K562 (cell line): ENCODE measurements at regions not wholly inside any gene's neighbourhood (a gene's known extent, or its start where the extent isn't known, plus 50 kb on each side); places are given as distances from the start of the nearest gene placed in this dataset.

Experiments used
- ATAC-seq: fragments of 200-7000 bp; cut with Tn5 transposase; 3 replicates; pipeline ENCODE4 v1.9.1; 2020; ENCODE audit warnings: moderate library complexity
- BruUV-seq: library from RNA; stranded (reverse); fragments of 400-500 nt; replicated peaks from 2 replicates; lab custom pipeline; 2021; lab: Mats Ljungman, UMichigan
- CTCF ChIA-PET: fragments of 300-600 bp; formaldehyde crosslinking; extraction: SDS; loops from one replicate; lab custom pipeline; 2021; ENCODE audit warnings: low intra/inter-chr PET ratio; lab: Yijun Ruan, JAX
- POLR2A ChIA-PET: fragments of 300-600, 350-650 bp; sonication (Branson Sonifier 250); formaldehyde crosslinking; extraction: SDS; loops from one replicate; lab custom pipeline; 2021; ENCODE audit warnings: antibody characterized with exemption, inconsistent platforms; lab: Yijun Ruan, JAX
- DNase-seq, 4 experiments: peaks; one replicate each; pipeline versions ENCODE4 v3.0.0 to v3.0.0-alpha.2; 2011 to 2018; ENCODE audit warnings: low spot score in 3 of 4, mixed read lengths in 3 of 4; ENCODE audit errors: extremely low read depth in 1 of 4
- FAIRE-seq: peaks from 2 replicates; lab custom pipeline; 2011; peaks lifted over from hg19 to GRCh38; lab: Jason Lieb, UNC
- H2AFZ ChIP-seq: 2 replicates; pipeline ENCODE4 v1.6.0; 2011; ENCODE audit warnings: low read depth, low read length, control low read depth, inconsistent platforms
- H3K27ac ChIP-seq: fragments of 200-600 bp; 3 replicates; pipeline ENCODE4 v1.8.0; 2011; ENCODE audit warnings: low read depth, mild to moderate bottlenecking, control low read depth, inconsistent platforms, low read length, moderate library complexity, mixed read lengths; ENCODE audit errors: extremely low read depth
- H3K27me3 ChIP-seq, 2 experiments: fragments of 300-600 bp in 1 of 2; 2 replicates in 1 of 2; 3 replicates in 1 of 2; pipeline versions ENCODE4 v1.6.0 to v1.8.0; 2011; ENCODE audit warnings: inconsistent platforms in 2 of 2, low read length in 2 of 2, mild to moderate bottlenecking in 1 of 2, mixed read lengths in 1 of 2, moderate library complexity in 1 of 2; ENCODE audit not compliant: control insufficient read depth in 2 of 2, insufficient read depth in 2 of 2
- H3K36me3 ChIP-seq: fragments of 300-600 bp; 3 replicates; pipeline ENCODE4 v1.8.0; 2011; ENCODE audit warnings: mild to moderate bottlenecking, low read length, inconsistent platforms; ENCODE audit not compliant: control insufficient read depth, insufficient read depth
- H3K4me1 ChIP-seq, 2 experiments: fragments of 200-600 bp in 1 of 2; replicated peaks in 1 of 2; 2 replicates in 1 of 2; 3 replicates in 1 of 2; pipeline versions ENCODE4 v1.5.1 to v1.8.0; 2011; ENCODE audit warnings: inconsistent platforms in 2 of 2, low read length in 2 of 2, mild to moderate bottlenecking in 1 of 2, mixed read lengths in 1 of 2, moderate library complexity in 1 of 2; ENCODE audit not compliant: control insufficient read depth in 2 of 2, insufficient read depth in 2 of 2
- H3K4me2 ChIP-seq: 2 replicates; pipeline ENCODE4 v1.6.1; 2011; ENCODE audit warnings: low read length, control low read depth, inconsistent platforms, mixed read lengths; ENCODE audit not compliant: insufficient read depth
- H3K4me3 ChIP-seq: fragments of 200-600 bp; sonication (generic), shearing (Covaris generic); 2 replicates; pipeline ENCODE4 v1.5.1; 2016; ENCODE audit warnings: control low read depth, inconsistent platforms
- H3K79me2 ChIP-seq: fragments of 200-600 bp; 3 replicates; pipeline ENCODE4 v1.8.0; 2011; ENCODE audit warnings: low read length, inconsistent platforms; ENCODE audit not compliant: control insufficient read depth, insufficient read depth
- H3K9ac ChIP-seq, 2 experiments: 2 replicates each; pipeline versions ENCODE4 v1.6.0 to v1.6.1; 2011; ENCODE audit warnings: low read depth in 2 of 2, low read length in 2 of 2, control low read depth in 1 of 2, inconsistent platforms in 1 of 2, mild to moderate bottlenecking in 1 of 2, mixed read lengths in 1 of 2; ENCODE audit not compliant: insufficient read depth in 1 of 2
- H3K9me1 ChIP-seq: one replicate; pipeline ENCODE4 v1.6.0; 2011; ENCODE audit warnings: inconsistent platforms, mild to moderate bottlenecking, low read length, moderate library complexity; ENCODE audit not compliant: control insufficient read depth, insufficient read depth
- H3K9me3 ChIP-seq: replicated peaks from 2 replicates; pipeline ENCODE4 v1.5.1; 2011; ENCODE audit warnings: low read depth, low read length, inconsistent platforms; ENCODE audit not compliant: control insufficient read depth, insufficient read depth
- H4K20me1 ChIP-seq: replicated peaks from 2 replicates; pipeline ENCODE4 v1.6.1; 2011; ENCODE audit warnings: low read length, inconsistent platforms, mixed read lengths; ENCODE audit not compliant: control insufficient read depth, insufficient read depth
- ASH1L ChIP-seq: fragments of 450-650 bp; IDR thresholded peaks from 2 replicates; pipeline ENCODE4 v1.6.1; 2018; ENCODE audit warnings: borderline replicate concordance, mild to moderate bottlenecking, low read depth; ENCODE audit not compliant: partially characterized antibody
- BCL6 ChIP-seq: fragments of 250-450 bp; sonication (Bioruptor Pico); IDR thresholded peaks from 2 replicates; pipeline ENCODE4 v1.4.0; 2020
- FOXM1 ChIP-seq, 2 experiments: fragments of 450-650 bp in 1 of 2; sonication (generic) in 1 of 2; formaldehyde crosslinking in 1 of 2; IDR thresholded peaks; 2 replicates each; pipeline versions ENCODE4 v1.6.1 to v1.9.0; 2017 to 2022; ENCODE audit warnings: low read depth in 2 of 2, mild to moderate bottlenecking in 2 of 2, missing genetic modification reagents in 1 of 2, moderate library complexity in 1 of 2
- FUS ChIP-seq: fragments of 200-400 bp; formaldehyde crosslinking; optimal IDR thresholded peaks from 2 replicates; pipeline ENCODE3; 2017; ENCODE audit warnings: low read depth, low read length
- HLTF ChIP-seq: fragments of 450-650 bp; IDR thresholded peaks from 2 replicates; pipeline ENCODE4 v1.6.1; 2016
- PHF8 ChIP-seq: fragments of 200-600 bp; sonication (generic); IDR thresholded peaks from 2 replicates; pipeline ENCODE4 v1.6.1; 2012; ENCODE audit warnings: mixed run types, mild to moderate bottlenecking, inconsistent platforms, low read length, moderate library complexity, borderline replicate concordance
- POLR2AphosphoS5 ChIP-seq: IDR thresholded peaks from 2 replicates; pipeline ENCODE4 v1.6.1; 2011; ENCODE audit warnings: mild to moderate bottlenecking, low read depth, low read length, moderate library complexity; ENCODE audit not compliant: control insufficient read depth, insufficient read depth
- RBBP5 ChIP-seq: fragments of 200-600 bp; sonication (generic); IDR thresholded peaks from 2 replicates; pipeline ENCODE4 v1.6.1; 2012; ENCODE audit warnings: borderline replicate concordance, mild to moderate bottlenecking, low read length, control low read depth, inconsistent platforms; ENCODE audit not compliant: insufficient read depth, poor library complexity, severe bottlenecking
- TSC22D4 ChIP-seq: fragments of 450-650 bp; IDR thresholded peaks from 2 replicates; pipeline ENCODE4 v1.6.1; 2016; ENCODE audit warnings: missing genetic modification characterization, missing biosample characterization, control low read depth
- ZNF165 ChIP-seq: fragments of 250-450 bp; sonication (Bioruptor Pico); IDR thresholded peaks from 2 replicates; pipeline ENCODE4 v1.4.0; 2020; ENCODE audit warnings: borderline replicate concordance
- in situ Hi-C: fragments of 300-500 bp; cut with MboI; formaldehyde crosslinking; loops from 4 replicates; pipeline ENCODE4 v1.15.0; 2018; ENCODE audit warnings: inconsistent platforms, mixed read lengths
- intact Hi-C: fragments of 100-400 bp; cut with micrococcal nuclease; formaldehyde crosslinking; loops from 2 replicates; pipeline ENCODE4 v1.14.2; 2022

DNA sequence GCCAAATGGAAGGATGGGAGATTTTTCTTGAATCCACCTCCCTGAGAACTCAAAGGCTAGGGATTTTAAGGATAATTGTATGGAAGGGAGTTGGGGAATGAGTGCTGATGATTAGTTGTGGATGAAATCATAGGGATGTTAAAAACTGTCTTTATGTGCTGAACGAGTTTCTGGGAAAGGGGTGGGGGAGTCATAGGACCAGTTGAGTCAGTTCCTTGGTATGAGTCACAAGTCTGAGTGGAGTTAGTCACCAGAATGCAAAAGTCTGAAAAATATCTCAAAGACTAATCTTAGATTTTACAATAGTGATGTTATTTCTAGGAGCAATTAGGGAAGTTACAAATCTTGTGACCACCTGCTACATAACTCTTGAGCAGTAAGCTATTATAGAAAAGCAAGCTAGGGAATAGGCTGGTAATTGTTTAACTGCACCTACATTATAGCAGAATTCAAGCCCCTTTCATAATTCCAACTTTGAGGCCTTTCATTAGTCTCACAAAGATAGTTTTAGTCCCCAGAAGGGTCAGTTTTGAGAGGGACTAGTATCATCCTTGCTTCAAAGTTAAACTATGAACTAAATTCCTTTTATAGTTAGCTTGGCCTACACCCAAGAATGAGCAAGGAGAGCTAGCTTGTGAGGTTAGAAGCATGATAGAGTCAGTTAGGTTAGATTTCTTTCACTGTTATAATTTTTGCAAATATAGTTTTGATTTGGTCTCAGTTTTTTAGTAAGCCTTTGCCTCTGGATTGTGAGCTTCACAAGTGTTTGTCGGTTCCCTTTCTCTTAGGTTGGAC is 668.0 kb downstream of the ETS1 start (continued):
- TF ChIP-seq TSC22D4 (tag), result no peak
- no peak for TF ChIP-seq BCL6 (CRISPR knock-in tag)
- TF ChIP-seq ASH1L, result no peak
- TF ChIP-seq PHF8, result no peak

DNA sequence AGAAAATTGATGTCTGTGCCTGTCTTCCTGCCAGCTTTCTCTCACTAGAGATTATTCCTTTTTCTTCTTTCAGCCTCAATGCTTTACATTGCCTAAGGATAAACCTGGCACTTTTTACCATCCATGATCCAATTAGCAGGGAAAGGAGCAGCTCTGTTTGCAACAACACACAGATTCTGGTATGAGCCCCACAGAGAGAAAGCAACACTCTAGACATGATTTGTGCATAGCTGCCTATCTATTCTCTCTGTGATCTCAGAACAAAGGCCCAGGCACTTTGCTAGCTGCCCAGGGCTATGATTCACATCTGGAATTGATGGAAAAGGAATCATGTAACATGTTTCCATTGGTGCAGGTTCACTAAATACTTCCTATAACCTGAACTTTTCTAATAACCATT is 685.0 kb downstream of the ETS1 start:
- no peaks in the 10 kb centered on the region for H3K79me2 ChIP-seq
- no peaks in the 10 kb centered on the region for H4K20me1 ChIP-seq
- TF ChIP-seq RBBP5, result no peak
- TF ChIP-seq ZNF165 (CRISPR knock-in tag), result no peak
- TF ChIP-seq FOXM1 (IDR thresholded peaks at IDR 0.05; ENCODE audit: low read depth), result no peak
- TF ChIP-seq FOXM1 (CRISPR knock-in tag; IDR thresholded peaks at IDR 0.05; ENCODE audit: low read depth), result no peak
- TF ChIP-seq HLTF, result no peak
- no peak for TF ChIP-seq POLR2AphosphoS5
- TF ChIP-seq FUS, result no peak
- H3K36me3 ChIP-seq, result no peaks in the 10 kb centered on the region
- FAIRE-seq (no peak), ATAC-seq (no peak), DNase-seq (no peak)
- no peak overlapping the region for H3K27ac ChIP-seq
- no TSS peak for BruUV-seq
- H3K9ac ChIP-seq, result no peak overlapping the region
- ChIA-PET POLR2A (no interaction called here), CTCF (no interaction called here)
- H3K9me3 ChIP-seq, result no peaks in the 10 kb centered on the region; the same call in 1 of the 2 replicates
- H3K9me1 ChIP-seq, result no peaks in the 10 kb centered on the region
- H3K4me1 ChIP-seq, result no peaks in the 10 kb centered on the region
- no peak overlapping the region for H2AFZ ChIP-seq
- no peak overlapping the region for H3K4me3 ChIP-seq
- intact Hi-C loops, result no loop called here
- no peak overlapping the region for H3K4me2 ChIP-seq
- in situ Hi-C loops, result no loop called here
- H3K27me3 ChIP-seq, result no peaks in the 10 kb centered on the region
